Activated CD4-positive, alpha-beta T cell treated with anti-CD3 and anti-CD28 coated beads, Interleukin-2, Interleukin-4, amounts not matched to agents 100 ng/mL and 50 ng/mL, durations not matched to agents 16 hours and 8 hours (primary cell): ENCODE measurements at regions not wholly inside any gene's neighbourhood (a gene's known extent, or its start where the extent isn't known, plus 50 kb on each side); places are given as distances from the start of the nearest gene placed in this dataset.

Experiments
- DNase-seq: peaks from one replicate; pipeline ENCODE4 v3.0.0-alpha.2; 2020; ENCODE audit warnings: low spot score

- DNase-seq: no peak
These were observed 932.7 kb downstream of the ZPLD1 start for GRCh38 chr3:103367481-103367880.

- DNase-seq: no peak
These were observed 936.6 kb downstream of the ZPLD1 start for GRCh38 chr3:103371411-103371810.

- no peak for DNase-seq
These were observed 937.2 kb downstream of the ZPLD1 start for GRCh38 chr3:103372031-103372430.

- DNase-seq: no peak
These were observed 945.6 kb downstream of the ZPLD1 start for GRCh38 chr3:103380391-103380790.

- DNase-seq: no peak
These were observed 946.7 kb downstream of the ZPLD1 start for GRCh38 chr3:103381296-103382079.

GRCh38 chr3:103385961-103386656, 951.3 kb downstream of the ZPLD1 start:
- DNase-seq: no peak

- no peak for DNase-seq
These were observed 953.4 kb downstream of the ZPLD1 start for GRCh38 chr3:103388214-103388613.

GRCh38 chr3:103389356-103389755, 954.5 kb downstream of the ZPLD1 start:
- no peak for DNase-seq

- no peak for DNase-seq
These were observed 958.8 kb downstream of the ZPLD1 start for GRCh38 chr3:103393395-103394186.

- DNase-seq: no peak
These were observed 968.4 kb downstream of the ZPLD1 start for GRCh38 chr3:103403191-103403590.

GRCh38 chr3:103406320-103406850, 971.6 kb downstream of the ZPLD1 start:
- no peak for DNase-seq

- no peak for DNase-seq
These were observed 975.4 kb downstream of the ZPLD1 start for GRCh38 chr3:103410231-103410630.

- DNase-seq: no peak
These were observed 986.6 kb downstream of the ZPLD1 start for GRCh38 chr3:103421460-103421859.

GRCh38 chr3:103437883-103438282, 1003.1 kb downstream of the ZPLD1 start:
- DNase-seq: no peak

- DNase-seq: peak; percentile 1
These were observed 1005.9 kb downstream of the ZPLD1 start for GRCh38 chr3:103440539-103441203.

- DNase-seq: no peak
These were observed 1012.3 kb downstream of the ZPLD1 start for GRCh38 chr3:103446953-103447629.

- no peak for DNase-seq
These were observed 1018.3 kb downstream of the ZPLD1 start for GRCh38 chr3:103453152-103453551.

GRCh38 chr3:103459815-103460214, 1025.0 kb downstream of the ZPLD1 start:
- DNase-seq: no peak

GRCh38 chr3:103470498-103470897, 1035.7 kb downstream of the ZPLD1 start:
- no peak for DNase-seq

GRCh38 chr3:103494011-103494410, 1059.2 kb downstream of the ZPLD1 start:
- no peak for DNase-seq

- no peak for DNase-seq
These were observed 1059.7 kb downstream of the ZPLD1 start for GRCh38 chr3:103494512-103494911.
